ENCODE measurements at regions not wholly inside any gene's neighbourhood (a gene's known extent, or its start where the extent isn't known, plus 50 kb on each side); places are given as distances from the start of the nearest gene placed in this dataset.

DNA sequence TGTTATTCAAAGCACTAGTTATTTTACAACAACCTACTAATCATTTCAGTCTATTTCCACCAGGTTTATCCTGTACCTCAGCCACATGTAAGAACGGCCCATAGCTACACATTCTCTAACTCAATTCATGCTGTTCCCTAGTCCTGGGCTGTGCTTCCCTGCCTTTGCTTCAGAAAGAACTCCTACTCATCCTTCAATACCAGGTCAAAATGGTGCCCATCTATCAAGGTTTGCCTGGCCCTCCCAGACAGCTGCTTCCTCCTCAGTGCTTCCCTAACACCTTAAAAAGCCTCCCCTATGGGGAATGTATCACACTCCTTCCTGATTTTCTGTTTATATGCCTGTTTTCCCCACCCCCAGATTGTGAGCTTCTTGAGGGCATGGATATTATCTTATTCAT is 400.7 kb downstream of the MN1 start:
- no peaks in the 10 kb centered on the region for H3K4me1 ChIP-seq
- H3K27ac ChIP-seq = no peak overlapping the region
- no peak for DNase-seq
- no peaks in the 10 kb centered on the region for H3K9me3 ChIP-seq
- no peak for TF ChIP-seq POLR2A (IDR thresholded peaks at IDR 0.05)
- TF ChIP-seq, protein P1, sequence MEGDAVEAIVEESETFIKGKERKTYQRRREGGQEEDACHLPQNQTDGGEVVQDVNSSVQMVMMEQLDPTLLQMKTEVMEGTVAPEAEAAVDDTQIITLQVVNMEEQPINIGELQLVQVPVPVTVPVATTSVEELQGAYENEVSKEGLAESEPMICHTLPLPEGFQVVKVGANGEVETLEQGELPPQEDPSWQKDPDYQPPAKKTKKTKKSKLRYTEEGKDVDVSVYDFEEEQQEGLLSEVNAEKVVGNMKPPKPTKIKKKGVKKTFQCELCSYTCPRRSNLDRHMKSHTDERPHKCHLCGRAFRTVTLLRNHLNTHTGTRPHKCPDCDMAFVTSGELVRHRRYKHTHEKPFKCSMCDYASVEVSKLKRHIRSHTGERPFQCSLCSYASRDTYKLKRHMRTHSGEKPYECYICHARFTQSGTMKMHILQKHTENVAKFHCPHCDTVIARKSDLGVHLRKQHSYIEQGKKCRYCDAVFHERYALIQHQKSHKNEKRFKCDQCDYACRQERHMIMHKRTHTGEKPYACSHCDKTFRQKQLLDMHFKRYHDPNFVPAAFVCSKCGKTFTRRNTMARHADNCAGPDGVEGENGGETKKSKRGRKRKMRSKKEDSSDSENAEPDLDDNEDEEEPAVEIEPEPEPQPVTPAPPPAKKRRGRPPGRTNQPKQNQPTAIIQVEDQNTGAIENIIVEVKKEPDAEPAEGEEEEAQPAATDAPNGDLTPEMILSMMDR (IDR thresholded peaks at IDR 0.05) = no peak
- H3K4me3 ChIP-seq = no peak overlapping the region
- H3K36me3 ChIP-seq = no peaks in the 10 kb centered on the region
- no peaks in the 10 kb centered on the region for H3K27me3 ChIP-seq

DNA sequence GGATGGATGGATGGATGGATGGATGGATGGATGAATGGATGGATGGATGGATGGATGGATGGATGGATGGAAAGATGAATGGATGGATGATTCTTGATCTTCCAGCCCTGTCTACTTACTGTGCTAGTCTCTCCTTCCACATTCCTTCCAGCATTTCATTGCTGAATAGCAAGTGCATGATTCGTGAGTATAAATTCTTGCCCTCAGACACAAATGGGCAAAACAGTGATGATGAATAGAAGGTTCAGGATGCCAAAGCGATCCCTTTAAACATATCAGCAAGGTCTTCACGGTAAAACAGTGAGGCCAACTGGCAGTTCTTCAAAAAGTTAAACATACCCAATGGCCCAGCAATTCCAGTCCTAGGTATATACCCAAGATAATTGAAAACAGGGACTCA is 400.2 kb downstream of the MN1 start:
- no peaks in the 10 kb centered on the region for H3K27me3 ChIP-seq
- no peak overlapping the region for H3K4me3 ChIP-seq
- DNase-seq = no peak
- no peaks in the 10 kb centered on the region for H3K9me3 ChIP-seq
- no peaks in the 10 kb centered on the region for H3K36me3 ChIP-seq
- H3K27ac ChIP-seq = no peak overlapping the region
- TF ChIP-seq, protein P1 (IDR thresholded peaks at IDR 0.05) = no peak
- no peak for TF ChIP-seq POLR2A (IDR thresholded peaks at IDR 0.05)
- no peaks in the 10 kb centered on the region for H3K4me1 ChIP-seq

DNA sequence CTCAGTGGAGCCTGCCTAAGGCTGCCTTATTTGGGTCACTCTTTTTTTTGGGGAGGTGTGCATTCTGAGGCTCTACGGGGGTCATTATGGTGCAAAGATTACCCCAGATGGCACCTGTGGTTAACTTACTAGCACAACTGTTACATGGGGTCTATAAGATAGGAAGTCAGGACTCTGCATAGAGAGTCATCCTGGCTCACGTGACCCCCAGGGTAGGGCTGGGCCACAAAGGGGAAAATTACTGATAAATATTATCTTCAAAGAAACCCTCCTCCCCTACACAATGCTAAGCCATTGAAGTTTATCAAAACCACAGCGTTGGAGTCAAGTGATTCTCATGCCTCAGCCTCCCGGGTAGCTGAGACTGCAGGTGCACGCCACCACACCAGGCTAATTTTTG is 397.1 kb downstream of the MN1 start:
- Histone ChIP-seq H3K4me1 (no peaks in the 10 kb centered on the region), H3K36me3 (no peaks in the 10 kb centered on the region), H3K9me3 (no peaks in the 10 kb centered on the region), H3K27me3 (no peaks in the 10 kb centered on the region), H3K27ac (no peak overlapping the region), H3K4me3 (no peak overlapping the region)
- DNase-seq = no peak
- no peak for TF ChIP-seq POLR2A (IDR thresholded peaks at IDR 0.05)
- TF ChIP-seq, protein P1 (IDR thresholded peaks at IDR 0.05) = no peak

DNA sequence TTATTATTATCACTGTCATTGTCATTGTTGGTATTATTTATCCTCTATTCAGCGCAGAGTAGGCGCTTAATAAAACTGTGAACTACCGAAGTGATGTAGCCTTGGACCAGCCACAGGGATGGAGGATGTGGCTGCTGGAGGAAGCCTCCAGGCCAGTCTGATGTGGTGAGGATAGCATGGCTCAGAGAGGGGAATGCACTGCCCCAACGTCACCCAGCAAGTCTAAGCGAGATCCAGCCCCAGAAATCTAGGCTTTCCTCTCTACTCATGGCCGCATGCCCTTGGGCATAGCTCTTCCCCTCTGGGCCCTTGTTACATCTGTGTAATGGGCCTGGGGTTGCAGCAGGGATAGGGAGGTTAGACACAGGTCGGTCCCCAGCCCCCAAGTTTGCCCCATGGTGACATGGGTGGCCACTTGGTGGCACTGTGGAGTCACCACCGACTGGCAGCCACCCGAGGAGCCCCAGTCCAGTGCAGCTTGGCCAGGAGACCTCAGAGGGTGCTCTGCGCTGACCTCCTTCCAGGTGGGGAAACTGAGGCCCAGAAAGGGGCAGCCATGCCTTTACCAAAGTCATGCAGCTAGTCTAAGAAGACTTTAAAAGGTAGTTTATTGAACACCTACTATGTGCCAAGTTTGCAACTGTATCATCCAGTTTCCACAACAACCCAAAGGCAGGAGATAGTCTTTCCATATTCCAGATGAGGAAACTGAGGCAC is 395.7 kb downstream of the MN1 start:
- peak in 2 of 3 donors; percentile 53 to 68 for DNase-seq
- Histone ChIP-seq H3K36me3 (no peaks in the 10 kb centered on the region), H3K4me3 (no peak overlapping the region), H3K27ac (no peak overlapping the region), H3K4me1 (no peaks in the 10 kb centered on the region), H3K27me3 (no peaks in the 10 kb centered on the region), H3K9me3 (no peaks in the 10 kb centered on the region)
- no peak for TF ChIP-seq POLR2A (IDR thresholded peaks at IDR 0.05)
- TF ChIP-seq, protein P1 (IDR thresholded peaks at IDR 0.05) = peak in 5 of 6 experiments; percentile 12 to 65 (median 56)

DNA sequence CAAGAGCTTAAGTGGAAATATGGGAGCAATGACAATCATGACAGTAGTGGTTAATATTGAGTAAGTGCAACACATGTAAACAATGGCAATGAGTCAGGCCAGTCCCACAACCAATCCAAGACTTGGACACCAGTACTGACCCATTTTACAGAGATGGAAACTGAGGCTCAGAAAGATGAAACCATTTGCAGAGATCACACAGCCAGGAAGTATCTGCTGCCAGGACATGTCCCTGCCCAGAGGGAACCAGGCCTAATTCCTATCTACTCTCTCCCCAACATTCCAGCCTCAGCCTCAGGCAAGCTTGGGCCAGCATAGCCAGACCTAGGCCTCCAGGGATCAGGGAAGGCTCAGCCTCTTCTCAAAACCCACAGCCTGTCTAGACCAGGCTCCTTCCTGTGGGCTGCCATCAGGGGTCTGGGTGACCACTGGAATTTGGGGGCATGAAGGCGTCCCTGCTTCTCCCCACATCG is 395.1 kb downstream of the MN1 start:
- no peak overlapping the region for H3K27ac ChIP-seq
- no peaks in the 10 kb centered on the region for H3K9me3 ChIP-seq
- no peaks in the 10 kb centered on the region for H3K27me3 ChIP-seq
- no peak for DNase-seq
- H3K36me3 ChIP-seq = no peaks in the 10 kb centered on the region
- H3K4me1 ChIP-seq = no peaks in the 10 kb centered on the region
- H3K4me3 ChIP-seq = no peak overlapping the region
- TF ChIP-seq POLR2A (IDR thresholded peaks at IDR 0.05) = no peak
- TF ChIP-seq, protein P1 (IDR thresholded peaks at IDR 0.05) = no peak

Data from Peyer's patch (tissue), 4 donors.